ENCODE measurements at regions not wholly inside any gene's neighbourhood (a gene's known extent, or its start where the extent isn't known, plus 50 kb on each side); places are given as distances from the start of the nearest gene placed in this dataset.

DNA sequence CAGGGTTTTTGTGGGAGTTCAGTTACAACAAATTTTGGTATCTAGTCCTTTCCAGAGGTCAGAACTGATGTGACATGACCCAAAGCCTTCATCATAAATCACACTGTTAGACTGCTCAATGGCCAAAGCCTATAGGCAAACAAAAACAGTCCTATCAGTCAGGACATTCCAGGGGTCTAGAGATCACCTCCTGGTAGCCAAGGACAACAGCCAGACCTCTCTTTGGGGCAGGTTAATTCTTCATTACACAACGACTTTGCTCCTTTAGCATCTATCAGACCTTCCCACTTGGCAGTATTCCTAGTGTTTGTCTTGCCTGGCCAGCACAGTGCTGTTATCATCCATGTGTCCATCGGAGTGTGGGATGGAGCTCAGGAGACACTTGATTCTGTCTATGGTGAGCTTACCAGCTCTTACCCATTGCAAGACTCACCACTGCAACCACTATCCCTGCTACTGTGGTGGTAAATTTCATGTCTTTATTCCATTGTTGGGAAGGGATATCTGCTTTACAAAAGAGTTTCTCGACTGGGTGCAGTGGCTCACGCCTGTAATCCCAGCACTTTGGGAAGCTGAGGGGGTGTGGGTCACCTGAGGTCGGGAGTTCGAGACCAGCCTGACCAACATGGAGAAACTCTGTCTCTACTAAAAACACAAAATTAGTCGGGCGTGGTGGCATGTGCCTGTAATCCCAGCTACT, 95.5 kb upstream of the DHX40 start (continued):
- TF ChIP-seq TRIM24 (CRISPR knock-in tag; IDR thresholded peaks at IDR 0.05) (no peak), DMAP1 (CRISPR knock-in tag; IDR thresholded peaks at IDR 0.05) (no peak; the same call in 1 of the 2 replicates), ERF (CRISPR knock-in tag; IDR thresholded peaks at IDR 0.05) (peak; percentile 95), CBX1 (IDR thresholded peaks at IDR 0.05; ENCODE audit: low read depth) (no peak), SUZ12 (IDR thresholded peaks at IDR 0.05; ENCODE audit: low read depth, low read length) (no peak), KDM5B (CRISPR knock-in tag; IDR thresholded peaks at IDR 0.05; ENCODE audit: borderline replicate concordance) (0 out of 2 replicates have a peak, but pooled peaks have one; percentile 35), HDAC1 (CRISPR knock-in tag; IDR thresholded peaks at IDR 0.05) (peak; percentile 98), AKAP8 (CRISPR knock-in tag; IDR thresholded peaks at IDR 0.05) (peak; percentile 61; the same call in 1 of the 2 replicates), RELA (CRISPR knock-in tag; IDR thresholded peaks at IDR 0.05) (no peak), KMT2B (CRISPR knock-in tag; IDR thresholded peaks at IDR 0.05) (no peak), SP1 (IDR thresholded peaks at IDR 0.05) (no peak), SP1 (CRISPR knock-in tag; IDR thresholded peaks at IDR 0.05) (no peak), ATF1 (CRISPR knock-in tag; IDR thresholded peaks at IDR 0.05) (peak; percentile 87)
- TF ChIP-seq, protein P1, sequence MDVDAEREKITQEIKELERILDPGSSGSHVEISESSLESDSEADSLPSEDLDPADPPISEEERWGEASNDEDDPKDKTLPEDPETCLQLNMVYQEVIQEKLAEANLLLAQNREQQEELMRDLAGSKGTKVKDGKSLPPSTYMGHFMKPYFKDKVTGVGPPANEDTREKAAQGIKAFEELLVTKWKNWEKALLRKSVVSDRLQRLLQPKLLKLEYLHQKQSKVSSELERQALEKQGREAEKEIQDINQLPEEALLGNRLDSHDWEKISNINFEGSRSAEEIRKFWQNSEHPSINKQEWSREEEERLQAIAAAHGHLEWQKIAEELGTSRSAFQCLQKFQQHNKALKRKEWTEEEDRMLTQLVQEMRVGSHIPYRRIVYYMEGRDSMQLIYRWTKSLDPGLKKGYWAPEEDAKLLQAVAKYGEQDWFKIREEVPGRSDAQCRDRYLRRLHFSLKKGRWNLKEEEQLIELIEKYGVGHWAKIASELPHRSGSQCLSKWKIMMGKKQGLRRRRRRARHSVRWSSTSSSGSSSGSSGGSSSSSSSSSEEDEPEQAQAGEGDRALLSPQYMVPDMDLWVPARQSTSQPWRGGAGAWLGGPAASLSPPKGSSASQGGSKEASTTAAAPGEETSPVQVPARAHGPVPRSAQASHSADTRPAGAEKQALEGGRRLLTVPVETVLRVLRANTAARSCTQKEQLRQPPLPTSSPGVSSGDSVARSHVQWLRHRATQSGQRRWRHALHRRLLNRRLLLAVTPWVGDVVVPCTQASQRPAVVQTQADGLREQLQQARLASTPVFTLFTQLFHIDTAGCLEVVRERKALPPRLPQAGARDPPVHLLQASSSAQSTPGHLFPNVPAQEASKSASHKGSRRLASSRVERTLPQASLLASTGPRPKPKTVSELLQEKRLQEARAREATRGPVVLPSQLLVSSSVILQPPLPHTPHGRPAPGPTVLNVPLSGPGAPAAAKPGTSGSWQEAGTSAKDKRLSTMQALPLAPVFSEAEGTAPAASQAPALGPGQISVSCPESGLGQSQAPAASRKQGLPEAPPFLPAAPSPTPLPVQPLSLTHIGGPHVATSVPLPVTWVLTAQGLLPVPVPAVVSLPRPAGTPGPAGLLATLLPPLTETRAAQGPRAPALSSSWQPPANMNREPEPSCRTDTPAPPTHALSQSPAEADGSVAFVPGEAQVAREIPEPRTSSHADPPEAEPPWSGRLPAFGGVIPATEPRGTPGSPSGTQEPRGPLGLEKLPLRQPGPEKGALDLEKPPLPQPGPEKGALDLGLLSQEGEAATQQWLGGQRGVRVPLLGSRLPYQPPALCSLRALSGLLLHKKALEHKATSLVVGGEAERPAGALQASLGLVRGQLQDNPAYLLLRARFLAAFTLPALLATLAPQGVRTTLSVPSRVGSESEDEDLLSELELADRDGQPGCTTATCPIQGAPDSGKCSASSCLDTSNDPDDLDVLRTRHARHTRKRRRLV (CRISPR knock-in tag; IDR thresholded peaks at IDR 0.05) = no peak
- TF ChIP-seq, protein P2, sequence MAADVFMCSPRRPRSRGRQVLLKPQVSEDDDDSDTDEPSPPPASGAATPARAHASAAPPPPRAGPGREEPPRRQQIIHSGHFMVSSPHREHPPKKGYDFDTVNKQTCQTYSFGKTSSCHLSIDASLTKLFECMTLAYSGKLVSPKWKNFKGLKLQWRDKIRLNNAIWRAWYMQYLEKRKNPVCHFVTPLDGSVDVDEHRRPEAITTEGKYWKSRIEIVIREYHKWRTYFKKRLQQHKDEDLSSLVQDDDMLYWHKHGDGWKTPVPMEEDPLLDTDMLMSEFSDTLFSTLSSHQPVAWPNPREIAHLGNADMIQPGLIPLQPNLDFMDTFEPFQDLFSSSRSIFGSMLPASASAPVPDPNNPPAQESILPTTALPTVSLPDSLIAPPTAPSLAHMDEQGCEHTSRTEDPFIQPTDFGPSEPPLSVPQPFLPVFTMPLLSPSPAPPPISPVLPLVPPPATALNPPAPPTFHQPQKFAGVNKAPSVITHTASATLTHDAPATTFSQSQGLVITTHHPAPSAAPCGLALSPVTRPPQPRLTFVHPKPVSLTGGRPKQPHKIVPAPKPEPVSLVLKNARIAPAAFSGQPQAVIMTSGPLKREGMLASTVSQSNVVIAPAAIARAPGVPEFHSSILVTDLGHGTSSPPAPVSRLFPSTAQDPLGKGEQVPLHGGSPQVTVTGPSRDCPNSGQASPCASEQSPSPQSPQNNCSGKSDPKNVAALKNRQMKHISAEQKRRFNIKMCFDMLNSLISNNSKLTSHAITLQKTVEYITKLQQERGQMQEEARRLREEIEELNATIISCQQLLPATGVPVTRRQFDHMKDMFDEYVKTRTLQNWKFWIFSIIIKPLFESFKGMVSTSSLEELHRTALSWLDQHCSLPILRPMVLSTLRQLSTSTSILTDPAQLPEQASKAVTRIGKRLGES (CRISPR knock-in tag; IDR thresholded peaks at IDR 0.05; ENCODE audit: borderline replicate concordance) = no peak
- TF ChIP-seq, protein P3, sequence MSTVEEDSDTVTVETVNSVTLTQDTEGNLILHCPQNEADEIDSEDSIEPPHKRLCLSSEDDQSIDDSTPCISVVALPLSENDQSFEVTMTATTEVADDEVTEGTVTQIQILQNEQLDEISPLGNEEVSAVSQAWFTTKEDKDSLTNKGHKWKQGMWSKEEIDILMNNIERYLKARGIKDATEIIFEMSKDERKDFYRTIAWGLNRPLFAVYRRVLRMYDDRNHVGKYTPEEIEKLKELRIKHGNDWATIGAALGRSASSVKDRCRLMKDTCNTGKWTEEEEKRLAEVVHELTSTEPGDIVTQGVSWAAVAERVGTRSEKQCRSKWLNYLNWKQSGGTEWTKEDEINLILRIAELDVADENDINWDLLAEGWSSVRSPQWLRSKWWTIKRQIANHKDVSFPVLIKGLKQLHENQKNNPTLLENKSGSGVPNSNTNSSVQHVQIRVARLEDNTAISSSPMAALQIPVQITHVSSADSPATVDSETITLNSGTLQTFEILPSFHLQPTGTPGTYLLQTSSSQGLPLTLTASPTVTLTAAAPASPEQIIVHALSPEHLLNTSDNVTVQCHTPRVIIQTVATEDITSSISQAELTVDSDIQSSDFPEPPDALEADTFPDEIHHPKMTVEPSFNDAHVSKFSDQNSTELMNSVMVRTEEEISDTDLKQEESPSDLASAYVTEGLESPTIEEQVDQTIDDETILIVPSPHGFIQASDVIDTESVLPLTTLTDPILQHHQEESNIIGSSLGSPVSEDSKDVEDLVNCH (CRISPR knock-in tag; IDR thresholded peaks at IDR 0.05) = no peak
- TF ChIP-seq, protein P4, sequence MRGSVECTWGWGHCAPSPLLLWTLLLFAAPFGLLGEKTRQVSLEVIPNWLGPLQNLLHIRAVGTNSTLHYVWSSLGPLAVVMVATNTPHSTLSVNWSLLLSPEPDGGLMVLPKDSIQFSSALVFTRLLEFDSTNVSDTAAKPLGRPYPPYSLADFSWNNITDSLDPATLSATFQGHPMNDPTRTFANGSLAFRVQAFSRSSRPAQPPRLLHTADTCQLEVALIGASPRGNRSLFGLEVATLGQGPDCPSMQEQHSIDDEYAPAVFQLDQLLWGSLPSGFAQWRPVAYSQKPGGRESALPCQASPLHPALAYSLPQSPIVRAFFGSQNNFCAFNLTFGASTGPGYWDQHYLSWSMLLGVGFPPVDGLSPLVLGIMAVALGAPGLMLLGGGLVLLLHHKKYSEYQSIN (CRISPR knock-in tag; IDR thresholded peaks at IDR 0.05; ENCODE audit: borderline replicate concordance) = no peak
- TF ChIP-seq, protein P5, sequence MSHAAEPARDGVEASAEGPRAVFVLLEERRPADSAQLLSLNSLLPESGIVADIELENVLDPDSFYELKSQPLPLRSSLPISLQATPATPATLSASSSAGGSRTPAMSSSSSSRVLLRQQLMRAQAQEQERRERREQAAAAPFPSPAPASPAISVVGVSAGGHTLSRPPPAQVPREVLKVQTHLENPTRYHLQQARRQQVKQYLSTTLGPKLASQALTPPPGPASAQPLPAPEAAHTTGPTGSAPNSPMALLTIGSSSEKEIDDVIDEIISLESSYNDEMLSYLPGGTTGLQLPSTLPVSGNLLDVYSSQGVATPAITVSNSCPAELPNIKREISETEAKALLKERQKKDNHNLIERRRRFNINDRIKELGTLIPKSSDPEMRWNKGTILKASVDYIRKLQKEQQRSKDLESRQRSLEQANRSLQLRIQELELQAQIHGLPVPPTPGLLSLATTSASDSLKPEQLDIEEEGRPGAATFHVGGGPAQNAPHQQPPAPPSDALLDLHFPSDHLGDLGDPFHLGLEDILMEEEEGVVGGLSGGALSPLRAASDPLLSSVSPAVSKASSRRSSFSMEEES (CRISPR knock-in tag; IDR thresholded peaks at IDR 0.05) = peak; percentile 79
